NT2/D1 (cell line): ENCODE measurements at regions not wholly inside any gene's neighbourhood (a gene's known extent, or its start where the extent isn't known, plus 50 kb on each side); places are given as distances from the start of the nearest gene placed in this dataset.

Experiments
- DNase-seq: peaks from one replicate; pipeline ENCODE4 v3.0.0-alpha.2; 2011; ENCODE audit warnings: low read depth, low spot score
- H3K27me3 ChIP-seq: 2 replicates; pipeline ENCODE4 v1.6.0; 2011; ENCODE audit warnings: mild to moderate bottlenecking; ENCODE audit not compliant: insufficient read length, insufficient read depth
- H3K36me3 ChIP-seq: 2 replicates; pipeline ENCODE4 v1.6.1; 2011; ENCODE audit warnings: mild to moderate bottlenecking, low read length, mixed read lengths; ENCODE audit not compliant: insufficient read depth, insufficient read length
- H3K4me1 ChIP-seq: 2 replicates; pipeline ENCODE4 v1.5.1; 2011; ENCODE audit not compliant: insufficient read depth, insufficient read length
- H3K4me3 ChIP-seq: 2 replicates; pipeline ENCODE4 v1.5.1; 2011; ENCODE audit warnings: low read depth; ENCODE audit not compliant: insufficient read length
- H3K9ac ChIP-seq: 2 replicates; pipeline ENCODE4 v1.6.0; 2011; ENCODE audit warnings: low read depth; ENCODE audit not compliant: insufficient read length
- H3K9me3 ChIP-seq: 2 replicates; pipeline ENCODE4 v1.5.1; 2011; ENCODE audit warnings: mild to moderate bottlenecking, low read length; ENCODE audit not compliant: insufficient read depth
- SUZ12 ChIP-seq: IDR thresholded peaks from 2 replicates; pipeline ENCODE4 v1.6.1; 2011; ENCODE audit not compliant: insufficient read length, insufficient read depth; ENCODE audit errors: extremely low read depth
- YY1 ChIP-seq: IDR thresholded peaks from 2 replicates; pipeline ENCODE4 v1.6.1; 2011; ENCODE audit not compliant: insufficient read length, insufficient read depth
- ZNF274 ChIP-seq: IDR thresholded peaks from 2 replicates; pipeline ENCODE4 v1.6.1; 2011; ENCODE audit warnings: mild to moderate bottlenecking, low read depth, low read length

DNA sequence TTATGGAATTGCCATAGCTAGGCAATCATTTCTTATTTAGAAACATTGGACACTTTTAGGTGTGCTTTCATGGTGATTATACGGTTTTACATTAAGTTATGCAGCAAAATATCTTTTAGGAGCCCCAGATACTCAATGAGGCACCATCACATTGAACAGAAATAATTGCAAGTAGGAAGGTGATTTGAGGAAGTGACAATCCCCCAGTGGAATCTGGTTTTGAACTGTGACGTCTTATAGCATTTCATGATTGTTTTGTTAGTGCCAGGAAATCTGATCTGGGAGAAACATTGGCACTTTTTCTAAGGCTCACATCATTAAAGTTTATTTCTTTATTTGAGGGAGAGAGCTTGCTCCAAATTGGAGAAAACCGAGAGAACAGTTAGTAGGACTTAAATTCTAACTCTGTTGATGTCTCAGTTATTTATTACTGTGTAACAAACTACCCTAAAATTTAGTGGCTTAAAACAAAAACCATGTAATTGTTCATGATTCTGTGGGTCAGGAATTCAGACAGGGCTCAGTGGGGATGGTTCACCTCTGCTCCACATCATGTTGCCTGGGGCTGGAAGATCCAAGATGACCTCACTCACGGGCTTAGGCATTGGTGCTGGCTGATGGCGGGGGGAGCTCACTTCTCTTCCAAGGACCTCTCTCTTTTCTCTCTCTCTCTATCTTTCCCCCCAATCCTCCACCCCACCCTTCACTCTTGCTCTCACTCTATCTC, 78.2 kb upstream of the STEAP1B start:
- Histone ChIP-seq H3K27me3 (no peaks in the 10 kb centered on the region), H3K4me1 (no peaks in the 10 kb centered on the region), H3K36me3 (peaks cover 9% of the 10 kb centered on the region), H3K4me3 (no peak overlapping the region), H3K9ac (no peak overlapping the region), H3K9me3 (peaks cover 23% of the 10 kb centered on the region)
- no peak for DNase-seq
- TF ChIP-seq ZNF274: no peak
- no peak for TF ChIP-seq YY1
- TF ChIP-seq SUZ12: no peak

DNA sequence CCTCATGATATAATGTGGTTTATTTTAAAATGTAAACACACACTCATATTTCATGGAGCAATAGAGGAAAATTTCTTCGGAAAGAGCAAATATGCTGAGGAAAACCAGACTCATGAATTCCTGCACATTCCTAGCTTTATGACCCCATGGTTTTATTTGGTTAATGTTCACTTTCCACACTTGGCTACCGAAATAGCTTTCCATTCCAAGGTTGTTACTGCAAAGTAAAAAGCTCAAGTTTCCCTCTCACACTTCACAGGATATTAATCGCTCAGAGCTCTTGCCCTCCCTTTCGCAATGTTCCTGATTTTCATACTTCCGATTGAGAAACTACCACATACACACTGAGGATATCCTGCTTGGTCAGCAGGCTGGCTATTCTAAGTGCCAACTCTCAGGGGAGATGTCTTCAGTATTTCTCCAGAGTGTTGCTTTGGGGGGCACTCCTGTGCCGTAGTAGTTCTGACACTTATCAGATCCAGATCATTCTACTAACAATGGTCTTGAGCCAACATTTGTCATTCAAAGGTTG, 77.5 kb upstream of the STEAP1B start:
- TF ChIP-seq YY1 (no peak), SUZ12 (no peak), ZNF274 (no peak)
- Histone ChIP-seq H3K9me3 (peaks cover 23% of the 10 kb centered on the region), H3K9ac (no peak overlapping the region), H3K27me3 (no peaks in the 10 kb centered on the region), H3K4me3 (no peak overlapping the region), H3K4me1 (no peaks in the 10 kb centered on the region), H3K36me3 (peaks cover 9% of the 10 kb centered on the region)
- no peak for DNase-seq

GRCh38 chr7:22576612-22577469, 76.9 kb upstream of the STEAP1B start:
- Histone ChIP-seq H3K9ac (no peak overlapping the region), H3K27me3 (no peaks in the 10 kb centered on the region), H3K36me3 (peaks cover 13% of the 10 kb centered on the region), H3K4me1 (no peaks in the 10 kb centered on the region), H3K9me3 (peaks cover 23% of the 10 kb centered on the region), H3K4me3 (no peak overlapping the region)
- no peak for TF ChIP-seq ZNF274
- no peak for TF ChIP-seq SUZ12
- TF ChIP-seq YY1: no peak
- DNase-seq: no peak

- no peak for DNase-seq
- H3K4me1 ChIP-seq: no peaks in the 10 kb centered on the region
- TF ChIP-seq ZNF274 (no peak), SUZ12 (no peak), YY1 (no peak)
- H3K9ac ChIP-seq: no peak overlapping the region
- peaks cover 22% of the 10 kb centered on the region for H3K9me3 ChIP-seq
- H3K36me3 ChIP-seq: peaks cover 19% of the 10 kb centered on the region
- H3K4me3 ChIP-seq: no peak overlapping the region
- no peaks in the 10 kb centered on the region for H3K27me3 ChIP-seq
These were observed 74.9 kb upstream of the STEAP1B start for GRCh38 chr7:22574754-22575520.

GRCh38 chr7:22572937-22573336, 72.9 kb upstream of the STEAP1B start:
- H3K4me3 ChIP-seq: no peak overlapping the region
- H3K9ac ChIP-seq: no peak overlapping the region
- peaks cover 2% of the 10 kb centered on the region; the same call in 1 of the 2 replicates for H3K9me3 ChIP-seq
- no peak for DNase-seq
- TF ChIP-seq SUZ12 (no peak), ZNF274 (no peak), YY1 (no peak)
- H3K4me1 ChIP-seq: no peaks in the 10 kb centered on the region
- H3K27me3 ChIP-seq: no peaks in the 10 kb centered on the region
- H3K36me3 ChIP-seq: peaks cover 19% of the 10 kb centered on the region

DNA sequence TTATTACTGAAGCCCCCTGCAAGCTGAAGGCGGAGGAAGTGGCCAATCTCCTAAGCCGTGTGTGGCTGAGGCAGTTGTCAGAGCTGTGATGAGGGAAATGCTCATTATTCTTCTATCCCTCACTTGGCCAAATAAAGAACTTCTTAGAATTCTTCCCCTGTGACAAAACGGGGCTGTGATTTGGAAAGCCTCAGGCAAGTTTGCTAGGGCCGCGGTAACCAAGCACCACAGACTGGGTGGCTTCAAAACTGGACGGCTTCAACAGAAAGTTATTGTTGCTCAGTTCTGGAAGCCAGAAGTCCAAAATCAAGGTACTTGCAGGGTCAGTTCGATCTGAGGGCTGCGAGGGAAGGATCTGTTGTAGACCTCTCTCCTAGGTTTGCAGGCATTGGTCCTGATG, 72.3 kb upstream of the STEAP1B start:
- no peak for DNase-seq
- H3K4me1 ChIP-seq: no peaks in the 10 kb centered on the region
- peaks cover 19% of the 10 kb centered on the region for H3K36me3 ChIP-seq
- no peaks in the 10 kb centered on the region for H3K9me3 ChIP-seq
- no peaks in the 10 kb centered on the region for H3K27me3 ChIP-seq
- no peak overlapping the region for H3K4me3 ChIP-seq
- no peak for TF ChIP-seq YY1
- TF ChIP-seq SUZ12: no peak
- no peak for TF ChIP-seq ZNF274
- H3K9ac ChIP-seq: no peak overlapping the region
